Keratinocyte (primary cell): ENCODE measurements at regions not wholly inside any gene's neighbourhood (a gene's known extent, or its start where the extent isn't known, plus 50 kb on each side); places are given as distances from the start of the nearest gene placed in this dataset.

Source experiments
- DNase-seq: peaks from one replicate; pipeline ENCODE4 v3.0.0-alpha.2; 2011; ENCODE audit warnings: low read depth, missing footprints, low spot score
- FAIRE-seq: peaks from 2 replicates; lab custom pipeline; 2011; peaks lifted over from hg19 to GRCh38; lab: Jason Lieb, UNC
- H2AFZ ChIP-seq: 2 replicates; pipeline ENCODE4 v1.6.0; 2012; ENCODE audit warnings: low read length, control low read depth, inconsistent platforms; ENCODE audit not compliant: control insufficient read depth
- H3K27ac ChIP-seq: 2 replicates; pipeline ENCODE4 v1.5.1; 2011; ENCODE audit warnings: low read length; ENCODE audit not compliant: control insufficient read depth, insufficient read depth
- H3K27me3 ChIP-seq: 3 replicates; pipeline ENCODE4 v1.6.0; 2011; ENCODE audit warnings: low read length; ENCODE audit not compliant: control insufficient read depth, insufficient read depth; ENCODE audit errors: extremely low read depth
- H3K36me3 ChIP-seq, 2 experiments: 2 replicates in 1 of 2; 3 replicates in 1 of 2; pipeline ENCODE4 v1.5.1; 2011; ENCODE audit warnings: low read length in 2 of 2, mild to moderate bottlenecking in 1 of 2; ENCODE audit not compliant: control insufficient read depth in 2 of 2, insufficient read depth in 2 of 2; ENCODE audit errors: extremely low read depth in 1 of 2
- H3K4me1 ChIP-seq: 3 replicates; pipeline ENCODE4 v1.5.1; 2011; ENCODE audit warnings: low read length; ENCODE audit not compliant: control insufficient read depth, insufficient read depth; ENCODE audit errors: extremely low read depth
- H3K4me2 ChIP-seq: 3 replicates; pipeline ENCODE4 v1.6.0; 2011; ENCODE audit warnings: low read depth, low read length; ENCODE audit not compliant: control insufficient read depth, insufficient read depth; ENCODE audit errors: extremely low read depth
- H3K4me3 ChIP-seq, 3 experiments: fragments of 200-600 bp in 1 of 3; sonication (generic) in 1 of 3; 2 replicates in 2 of 3; 3 replicates in 1 of 3; pipeline ENCODE4 v1.5.1; 2011 to 2016; ENCODE audit warnings: low read length in 3 of 3, mild to moderate bottlenecking in 3 of 3, control low read depth in 2 of 3, inconsistent platforms in 1 of 3, low read depth in 1 of 3, mixed read lengths in 1 of 3, mixed run types in 1 of 3, moderate library complexity in 1 of 3; ENCODE audit not compliant: control insufficient read depth in 2 of 3, insufficient read depth in 2 of 3; ENCODE audit errors: extremely low read depth in 1 of 3
- H3K79me2 ChIP-seq: 2 replicates; pipeline ENCODE4 v1.6.0; 2012; ENCODE audit warnings: low read length; ENCODE audit not compliant: control insufficient read depth, insufficient read depth
- H3K9ac ChIP-seq: 3 replicates; pipeline ENCODE4 v1.6.0; 2011; ENCODE audit warnings: low read length; ENCODE audit not compliant: control insufficient read depth, insufficient read depth; ENCODE audit errors: extremely low read depth
- H3K9me1 ChIP-seq: 3 replicates; pipeline ENCODE4 v1.6.0; 2011; ENCODE audit warnings: low read length; ENCODE audit not compliant: control insufficient read depth, insufficient read depth; ENCODE audit errors: extremely low read depth
- H3K9me3 ChIP-seq: 2 replicates; pipeline ENCODE4 v1.5.1; 2012; ENCODE audit warnings: low read depth, low read length; ENCODE audit not compliant: control insufficient read depth
- H4K20me1 ChIP-seq: 3 replicates; pipeline ENCODE4 v1.6.0; 2011; ENCODE audit warnings: low read length; ENCODE audit not compliant: control insufficient read depth, insufficient read depth; ENCODE audit errors: extremely low read depth
- EZH2 ChIP-seq: IDR thresholded peaks from one replicate; pipeline ENCODE4 v1.6.1; 2012; ENCODE audit warnings: inconsistent platforms, mild to moderate bottlenecking, low read length, moderate library complexity
- dilution Hi-C: fragments of 300-500 bp; cut with MboI; formaldehyde crosslinking; loops from one replicate; pipeline ENCODE4 v1.7.0; 2020; ENCODE audit warnings: low sequenced_read_pairs; ENCODE audit not compliant: extremely low pct_ligation_motif_present
- TF ChIP-seq, protein P1 (sequence below), 3 experiments: IDR thresholded peaks in 1 of 3; conservative IDR thresholded peaks in 1 of 3; optimal IDR thresholded peaks in 1 of 3; 2 replicates in 2 of 3; 3 replicates in 1 of 3; pipeline versions ENCODE3 to v1.5.1; 2011; ENCODE audit warnings: low read length in 3 of 3, mild to moderate bottlenecking in 3 of 3, moderate library complexity in 2 of 3, control low read depth in 1 of 3, inconsistent platforms in 1 of 3; ENCODE audit not compliant: insufficient read depth in 2 of 3; ENCODE audit errors: extremely low read depth in 1 of 3

DNA sequence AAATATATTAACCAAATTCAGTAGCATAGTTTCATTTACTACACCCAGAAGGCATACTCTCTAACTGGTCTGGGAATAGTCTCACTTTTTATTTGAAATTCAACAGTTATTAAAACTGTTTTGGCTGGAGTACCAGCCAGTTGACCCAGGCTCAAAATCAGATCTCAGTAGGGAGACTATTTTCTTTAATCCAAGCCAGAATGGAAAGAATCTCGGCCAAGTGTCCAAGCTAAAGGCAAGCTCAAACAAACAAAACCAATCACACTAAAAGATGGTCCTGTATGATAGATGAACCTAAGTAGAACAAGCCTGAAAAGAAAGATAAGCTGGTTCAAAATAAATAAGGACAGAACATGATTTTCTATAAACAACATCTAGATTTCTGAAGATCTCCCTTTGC is 259.6 kb upstream of the POM121L12 start:
- dilution Hi-C loops = no loop called here
- no peaks in the 10 kb centered on the region for H3K79me2 ChIP-seq
- H3K9ac ChIP-seq = no peak overlapping the region

DNA sequence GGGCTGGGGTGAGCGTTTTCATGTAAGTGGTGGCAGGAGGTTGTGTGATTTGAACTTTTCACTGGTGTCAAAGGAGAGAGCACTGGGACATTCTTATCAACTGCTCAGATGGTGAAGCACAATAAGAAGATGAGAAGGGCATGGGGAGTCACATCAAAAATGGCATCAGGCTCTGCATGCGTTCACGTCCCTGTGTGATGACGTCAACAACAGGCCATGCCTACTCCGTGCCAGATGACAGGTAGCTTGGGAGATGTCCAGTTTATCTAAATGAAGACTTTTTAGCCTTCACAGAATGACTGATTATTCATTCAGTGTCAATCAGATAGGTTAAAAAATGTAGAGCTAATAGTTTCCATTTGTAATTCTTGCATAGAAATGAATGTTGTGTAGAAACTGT is 264.3 kb upstream of the POM121L12 start:
- Histone ChIP-seq H2AFZ (no peak overlapping the region), H3K4me1 (no peaks in the 10 kb centered on the region), H3K79me2 (no peaks in the 10 kb centered on the region), H3K4me2 (no peak overlapping the region), H3K27ac (no peak overlapping the region), H3K27me3 (no peaks in the 10 kb centered on the region), H4K20me1 (no peaks in the 10 kb centered on the region), H3K9ac (no peak overlapping the region), H3K36me3 (no peaks in the 10 kb centered on the region), H3K9me3 (no peaks in the 10 kb centered on the region), H3K4me3 (no peak overlapping the region), H3K9me1 (no peaks in the 10 kb centered on the region)
- no peak for FAIRE-seq
- dilution Hi-C loops = no loop called here
- no peak for DNase-seq
- TF ChIP-seq EZH2 = no peak
- TF ChIP-seq, protein P1, sequence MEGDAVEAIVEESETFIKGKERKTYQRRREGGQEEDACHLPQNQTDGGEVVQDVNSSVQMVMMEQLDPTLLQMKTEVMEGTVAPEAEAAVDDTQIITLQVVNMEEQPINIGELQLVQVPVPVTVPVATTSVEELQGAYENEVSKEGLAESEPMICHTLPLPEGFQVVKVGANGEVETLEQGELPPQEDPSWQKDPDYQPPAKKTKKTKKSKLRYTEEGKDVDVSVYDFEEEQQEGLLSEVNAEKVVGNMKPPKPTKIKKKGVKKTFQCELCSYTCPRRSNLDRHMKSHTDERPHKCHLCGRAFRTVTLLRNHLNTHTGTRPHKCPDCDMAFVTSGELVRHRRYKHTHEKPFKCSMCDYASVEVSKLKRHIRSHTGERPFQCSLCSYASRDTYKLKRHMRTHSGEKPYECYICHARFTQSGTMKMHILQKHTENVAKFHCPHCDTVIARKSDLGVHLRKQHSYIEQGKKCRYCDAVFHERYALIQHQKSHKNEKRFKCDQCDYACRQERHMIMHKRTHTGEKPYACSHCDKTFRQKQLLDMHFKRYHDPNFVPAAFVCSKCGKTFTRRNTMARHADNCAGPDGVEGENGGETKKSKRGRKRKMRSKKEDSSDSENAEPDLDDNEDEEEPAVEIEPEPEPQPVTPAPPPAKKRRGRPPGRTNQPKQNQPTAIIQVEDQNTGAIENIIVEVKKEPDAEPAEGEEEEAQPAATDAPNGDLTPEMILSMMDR (optimal IDR thresholded peaks at IDR 0.05 in 1 of 3, IDR thresholded peaks at IDR 0.05 in 1 of 3, conservative IDR thresholded peaks at IDR 0.05 in 1 of 3; ENCODE audit: extremely low read depth in 1 of 3, insufficient read depth in 2 of 3, low read length in 3 of 3) = no peak

More for the DNA sequence above, 259.6 kb upstream of the POM121L12 start:
- Histone ChIP-seq H3K4me2 (no peak overlapping the region), H2AFZ (no peak overlapping the region), H4K20me1 (no peaks in the 10 kb centered on the region), H3K27me3 (no peaks in the 10 kb centered on the region), H3K36me3 (no peaks in the 10 kb centered on the region), H3K9me1 (no peaks in the 10 kb centered on the region), H3K4me3 (no peak overlapping the region), H3K27ac (no peak overlapping the region), H3K4me1 (no peaks in the 10 kb centered on the region), H3K9me3 (no peaks in the 10 kb centered on the region)
- DNase-seq (no peak), FAIRE-seq (no peak)
- no peak for TF ChIP-seq EZH2

DNA sequence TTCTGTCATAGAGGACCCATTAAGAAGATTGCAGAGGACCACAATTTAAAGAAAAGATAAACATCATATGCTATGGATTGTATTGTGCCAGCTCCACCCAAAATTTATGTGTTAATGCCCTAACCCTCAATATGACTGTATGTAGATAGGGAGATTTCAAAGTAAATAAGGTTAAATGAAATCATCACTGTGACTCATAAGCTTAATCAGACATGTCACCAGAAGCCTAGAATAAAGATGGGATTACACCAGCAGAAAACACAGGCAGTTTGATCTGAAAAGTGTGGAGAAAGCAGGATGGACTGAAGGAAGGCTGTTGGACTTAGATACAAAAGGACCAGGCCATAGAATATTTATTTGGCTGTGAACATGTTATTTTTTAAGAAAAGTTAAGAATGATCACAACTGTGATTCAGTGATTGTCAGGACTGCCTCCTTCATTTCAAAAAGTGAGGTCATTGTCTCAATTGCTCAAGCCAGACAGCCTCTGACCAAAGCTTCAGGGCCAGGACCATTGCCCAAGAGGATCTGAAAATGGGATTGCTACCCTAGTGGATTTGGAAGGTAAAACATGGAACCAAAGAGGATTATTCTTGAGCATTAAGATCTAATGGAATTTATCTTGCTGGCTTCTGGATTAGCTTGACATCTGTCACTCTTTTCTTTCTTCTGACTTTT is 270.8 kb upstream of the POM121L12 start:
- Histone ChIP-seq H3K4me2 (no peak overlapping the region), H3K4me1 (no peaks in the 10 kb centered on the region), H2AFZ (no peak overlapping the region), H3K9me3 (no peaks in the 10 kb centered on the region), H3K27ac (no peak overlapping the region), H3K36me3 (no peaks in the 10 kb centered on the region), H3K79me2 (no peaks in the 10 kb centered on the region), H3K27me3 (no peaks in the 10 kb centered on the region), H3K9ac (no peak overlapping the region), H3K9me1 (no peaks in the 10 kb centered on the region), H4K20me1 (no peaks in the 10 kb centered on the region), H3K4me3 (no peak overlapping the region)
- dilution Hi-C loops = no loop called here
- TF ChIP-seq, protein P1 (optimal IDR thresholded peaks at IDR 0.05 in 1 of 3, IDR thresholded peaks at IDR 0.05 in 1 of 3, conservative IDR thresholded peaks at IDR 0.05 in 1 of 3; ENCODE audit: extremely low read depth in 1 of 3, insufficient read depth in 2 of 3, low read length in 3 of 3) = no peak
- TF ChIP-seq EZH2 = no peak
- FAIRE-seq = no peak
- no peak for DNase-seq
